Mesothelial cell of epicardium (in vitro differentiated cells): ENCODE measurements at regions not wholly inside any gene's neighbourhood (a gene's known extent, or its start where the extent isn't known, plus 50 kb on each side); places are given as distances from the start of the nearest gene placed in this dataset.

ENCODE experiments used
- DNase-seq, 2 experiments: peaks; one replicate each; pipeline ENCODE4 v3.0.0; 2021; ENCODE audit warnings: low spot score in 2 of 2; ENCODE audit not compliant: unreplicated experiment in 2 of 2
- H3K27ac Mint-ChIP-seq: 2 replicates; pipeline ENCODE4 v1.8.0; 2021; ENCODE audit warnings: mixed read lengths
- H3K27me3 Mint-ChIP-seq: 2 replicates; pipeline ENCODE4 v1.8.0; 2021; ENCODE audit warnings: low read depth, mixed read lengths
- H3K36me3 Mint-ChIP-seq: 2 replicates; pipeline ENCODE4 v1.8.0; 2021; ENCODE audit warnings: mixed read lengths
- H3K4me1 Mint-ChIP-seq: 2 replicates; pipeline ENCODE4 v1.8.0; 2021; ENCODE audit warnings: mixed read lengths
- H3K4me3 Mint-ChIP-seq: 2 replicates; pipeline ENCODE4 v1.8.0; 2021; ENCODE audit warnings: mild to moderate bottlenecking, moderate library complexity, mixed read lengths
- H3K9me3 Mint-ChIP-seq: 2 replicates; pipeline ENCODE4 v1.8.0; 2021; ENCODE audit warnings: mixed read lengths
- TF ChIP-seq, protein P1 (sequence below): fragments of 200-600 bp; sonication (generic); IDR thresholded peaks from one replicate; pipeline ENCODE4 v1.5.0; 2021; ENCODE audit warnings: antibody characterized with exemption; ENCODE audit not compliant: unreplicated experiment

GRCh38 chr16:9141813-9142212 is 50.4 kb downstream of the HAPSTR1 start:
- Mint-ChIP-seq H3K4me3 (no peak overlapping the region), H3K27ac (no peak overlapping the region), H3K4me1 (peaks cover 1% of the 10 kb centered on the region), H3K27me3 (peaks cover 14% of the 10 kb centered on the region), H3K9me3 (peaks cover 3% of the 10 kb centered on the region), H3K36me3 (peaks cover 4% of the 10 kb centered on the region)
- TF ChIP-seq, protein P1, sequence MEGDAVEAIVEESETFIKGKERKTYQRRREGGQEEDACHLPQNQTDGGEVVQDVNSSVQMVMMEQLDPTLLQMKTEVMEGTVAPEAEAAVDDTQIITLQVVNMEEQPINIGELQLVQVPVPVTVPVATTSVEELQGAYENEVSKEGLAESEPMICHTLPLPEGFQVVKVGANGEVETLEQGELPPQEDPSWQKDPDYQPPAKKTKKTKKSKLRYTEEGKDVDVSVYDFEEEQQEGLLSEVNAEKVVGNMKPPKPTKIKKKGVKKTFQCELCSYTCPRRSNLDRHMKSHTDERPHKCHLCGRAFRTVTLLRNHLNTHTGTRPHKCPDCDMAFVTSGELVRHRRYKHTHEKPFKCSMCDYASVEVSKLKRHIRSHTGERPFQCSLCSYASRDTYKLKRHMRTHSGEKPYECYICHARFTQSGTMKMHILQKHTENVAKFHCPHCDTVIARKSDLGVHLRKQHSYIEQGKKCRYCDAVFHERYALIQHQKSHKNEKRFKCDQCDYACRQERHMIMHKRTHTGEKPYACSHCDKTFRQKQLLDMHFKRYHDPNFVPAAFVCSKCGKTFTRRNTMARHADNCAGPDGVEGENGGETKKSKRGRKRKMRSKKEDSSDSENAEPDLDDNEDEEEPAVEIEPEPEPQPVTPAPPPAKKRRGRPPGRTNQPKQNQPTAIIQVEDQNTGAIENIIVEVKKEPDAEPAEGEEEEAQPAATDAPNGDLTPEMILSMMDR, result no peak
- no peak for DNase-seq

DNA sequence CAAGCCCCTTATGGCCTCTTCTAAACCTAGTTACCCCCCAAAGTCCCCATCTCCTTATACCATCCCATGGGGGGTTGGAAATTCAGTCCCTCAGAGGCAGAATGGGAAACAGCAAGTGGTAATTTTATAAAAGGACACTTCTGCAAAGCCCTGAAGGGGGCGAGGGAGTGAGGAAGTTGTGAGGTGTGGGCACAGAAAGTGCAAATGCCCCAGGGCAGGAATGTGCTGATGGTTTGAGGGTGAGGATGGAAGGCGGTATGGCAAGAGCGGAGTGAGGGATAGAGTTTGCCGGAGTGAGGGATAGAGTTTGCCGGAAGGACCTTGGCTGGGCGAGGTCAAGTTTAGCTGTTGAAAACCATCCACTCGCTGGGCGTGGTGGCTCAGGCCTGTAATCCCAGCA is 52.7 kb downstream of the HAPSTR1 start:
- H3K36me3 Mint-ChIP-seq, result peaks cover 4% of the 10 kb centered on the region
- no peak overlapping the region for H3K4me3 Mint-ChIP-seq
- no peak overlapping the region for H3K27ac Mint-ChIP-seq
- H3K27me3 Mint-ChIP-seq, result peaks cover 3% of the 10 kb centered on the region
- no peak for DNase-seq
- no peaks in the 10 kb centered on the region for H3K4me1 Mint-ChIP-seq
- peaks cover 3% of the 10 kb centered on the region for H3K9me3 Mint-ChIP-seq
- TF ChIP-seq, protein P1, result no peak

DNA sequence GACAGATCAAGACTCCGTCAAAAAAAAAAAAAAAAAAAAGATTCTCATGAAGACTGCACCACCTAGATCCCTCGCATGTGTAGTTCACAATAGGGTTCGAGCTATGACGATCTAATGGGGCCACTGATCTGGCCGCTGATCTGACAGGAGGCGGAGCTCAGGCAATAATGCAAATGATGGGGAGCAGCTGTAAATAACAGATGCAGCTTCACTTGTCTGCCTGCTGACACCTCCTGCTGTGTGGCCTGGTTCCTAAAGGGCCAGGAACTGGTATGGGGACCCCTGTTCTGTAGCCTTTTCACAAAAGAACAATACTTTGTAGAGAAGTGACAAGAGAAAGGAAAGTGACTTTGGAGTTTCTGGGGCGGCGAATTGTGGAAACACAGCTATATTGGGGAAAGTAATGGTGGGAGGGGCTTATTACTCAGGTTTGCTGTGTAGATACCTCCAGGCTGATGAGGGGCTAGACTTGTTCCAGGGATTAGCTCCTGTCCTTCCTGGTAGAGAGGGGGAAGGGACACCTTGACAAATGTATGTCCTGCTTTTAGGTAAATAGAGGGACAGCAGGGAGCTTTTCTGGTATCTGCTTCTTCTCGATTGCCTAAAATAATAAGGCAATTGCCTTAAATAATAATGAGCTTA is 57.1 kb downstream of the HAPSTR1 start:
- TF ChIP-seq, protein P1, result no peak
- Mint-ChIP-seq H3K27ac (no peak overlapping the region), H3K9me3 (peaks cover 4% of the 10 kb centered on the region), H3K4me1 (no peaks in the 10 kb centered on the region), H3K4me3 (no peak overlapping the region), H3K27me3 (peaks cover 3% of the 10 kb centered on the region), H3K36me3 (peaks cover 1% of the 10 kb centered on the region)
- no peak for DNase-seq

GRCh38 chr16:9151074-9151473 is 59.6 kb downstream of the HAPSTR1 start:
- no peaks in the 10 kb centered on the region for H3K4me1 Mint-ChIP-seq
- peaks cover 18% of the 10 kb centered on the region for H3K27me3 Mint-ChIP-seq
- H3K4me3 Mint-ChIP-seq, result no peak overlapping the region
- H3K27ac Mint-ChIP-seq, result no peak overlapping the region
- TF ChIP-seq, protein P1, result no peak
- peaks cover 4% of the 10 kb centered on the region for H3K9me3 Mint-ChIP-seq
- no peaks in the 10 kb centered on the region for H3K36me3 Mint-ChIP-seq
- DNase-seq, result no peak

DNA sequence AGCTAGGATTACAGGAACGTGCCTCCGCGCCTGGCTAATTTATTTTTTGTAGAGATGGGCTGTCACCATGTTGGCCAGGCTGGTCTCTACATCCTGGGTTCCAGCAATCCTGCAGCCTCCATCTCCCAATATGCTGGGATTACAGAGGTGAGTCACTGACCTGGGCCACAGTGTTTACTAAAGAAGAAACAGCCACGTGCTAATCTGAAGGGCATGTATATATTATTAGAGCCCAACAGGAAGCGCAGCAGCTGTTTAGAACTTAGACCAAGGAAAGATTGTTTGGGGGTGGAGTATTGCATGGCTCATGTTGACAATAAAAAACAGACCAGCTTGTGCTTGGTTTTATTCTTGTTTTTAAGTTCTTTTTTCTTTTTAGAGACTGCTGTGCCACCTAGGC is 60.2 kb downstream of the HAPSTR1 start:
- H3K4me1 Mint-ChIP-seq, result no peaks in the 10 kb centered on the region

More for the DNA sequence above, 60.2 kb downstream of the HAPSTR1 start:
- peaks cover 4% of the 10 kb centered on the region for H3K9me3 Mint-ChIP-seq
- peaks cover 19% of the 10 kb centered on the region for H3K27me3 Mint-ChIP-seq
- TF ChIP-seq, protein P1, result no peak
- H3K36me3 Mint-ChIP-seq, result no peaks in the 10 kb centered on the region
- no peak overlapping the region for H3K4me3 Mint-ChIP-seq
- no peak for DNase-seq
- no peak overlapping the region for H3K27ac Mint-ChIP-seq
